GM23338 (cell line): ENCODE measurements at regions not wholly inside any gene's neighbourhood (a gene's known extent, or its start where the extent isn't known, plus 50 kb on each side); places are given as distances from the start of the nearest gene placed in this dataset.

Source experiments
- CREB1 ChIP-seq: fragments of 250-450 bp; sonication (Bioruptor Pico); IDR thresholded peaks from 2 replicates; pipeline ENCODE4 v1.5.0; 2020; ENCODE audit warnings: low read depth, mild to moderate bottlenecking, moderate library complexity
- CTCF ChIP-seq, 2 experiments: fragments of 200-600 bp in 1 of 2; sonication (generic) in 1 of 2; conservative IDR thresholded peaks; 2 replicates each; pipeline versions ENCODE4 v1.5.1 to v1.6.1; 2016 to 2017; ENCODE audit warnings: antibody characterized with exemption in 2 of 2, low read depth in 2 of 2, mild to moderate bottlenecking in 2 of 2, moderate library complexity in 1 of 2
- ETS1 ChIP-seq: IDR thresholded peaks from 2 replicates; pipeline ENCODE4 v1.6.1; 2016; ENCODE audit warnings: antibody characterized with exemption
- EZH2 ChIP-seq: fragments of 200-600 bp; sonication (generic); IDR thresholded peaks from one replicate; pipeline ENCODE4 v1.8.0; 2017; ENCODE audit warnings: antibody characterized with exemption, mild to moderate bottlenecking, low read depth; ENCODE audit not compliant: unreplicated experiment
- EZH2phosphoT487 ChIP-seq: fragments of 200-600 bp; sonication (generic); IDR thresholded peaks from one replicate; pipeline ENCODE4 v1.8.1; 2018; ENCODE audit warnings: antibody characterized with exemption; ENCODE audit not compliant: unreplicated experiment
- JUNB ChIP-seq: IDR thresholded peaks from one replicate; pipeline ENCODE4 v1.6.1; 2016; ENCODE audit warnings: antibody characterized with exemption; ENCODE audit not compliant: unreplicated experiment
- NANOG ChIP-seq: IDR thresholded peaks from 2 replicates; pipeline ENCODE4 v1.6.1; 2016; ENCODE audit warnings: antibody characterized with exemption, borderline replicate concordance
- POLR2AphosphoS5 ChIP-seq: IDR thresholded peaks from 2 replicates; pipeline ENCODE4 v1.6.1; 2016; ENCODE audit warnings: antibody characterized with exemption, low read depth
- REST ChIP-seq: IDR thresholded peaks from one replicate; pipeline ENCODE4 v1.6.1; 2018; ENCODE audit warnings: antibody characterized with exemption; ENCODE audit not compliant: unreplicated experiment

GRCh38 chr20:4468114-4468513 is 218.1 kb upstream of the PRNP start:
- no peak for TF ChIP-seq EZH2
- no peak for TF ChIP-seq CTCF (conservative IDR thresholded peaks at IDR 0.05; ENCODE audit: low read depth in 2 of 2)
- TF ChIP-seq POLR2AphosphoS5, result no peak
- no peak for TF ChIP-seq JUNB
- TF ChIP-seq EZH2phosphoT487, result no peak
- no peak for TF ChIP-seq NANOG
- no peak for TF ChIP-seq ETS1
- no peak for TF ChIP-seq CREB1 (CRISPR knock-in tag)
- TF ChIP-seq REST, result no peak
